Esophagus muscularis mucosa (tissue), 4 donors: ENCODE measurements at regions not wholly inside any gene's neighbourhood (a gene's known extent, or its start where the extent isn't known, plus 50 kb on each side); places are given as distances from the start of the nearest gene placed in this dataset.
"Not testable (repeated sequence)": the region's sequence is repeated elsewhere in the genome, so short reads cannot be mapped to it uniquely, and the experiment has no call there.

Experiments
- DNase-seq: peaks from one replicate; pipeline ENCODE4 v3.0.0-alpha.2; 2017; ENCODE audit errors: extremely low spot score
- H3K27ac ChIP-seq, 4 donors: fragments of 200-600 bp; sonication (generic); replicated peaks in 1 of 4; 1 replicate in 3 of 4; 2 replicates in 1 of 4; pipeline ENCODE4 v1.5.1; 2016 to 2019; ENCODE audit warnings: mild to moderate bottlenecking in 1 of 4
- H3K27me3 ChIP-seq, 4 donors: fragments of 200-600 bp; sonication (generic); one replicate each; pipeline versions ENCODE4 v1.5.1 to v1.6.0; 2016 to 2019
- H3K36me3 ChIP-seq, 4 donors: fragments of 200-600 bp; sonication (generic); one replicate each; pipeline ENCODE4 v1.5.1; 2016 to 2019
- H3K4me1 ChIP-seq, 4 donors: fragments of 200-600 bp; sonication (generic); one replicate each; pipeline ENCODE4 v1.5.1; 2016 to 2019
- H3K4me3 ChIP-seq, 4 donors: fragments of 200-600 bp; sonication (generic); 1 replicate in 2 of 4; 2 replicates in 2 of 4; pipeline ENCODE4 v1.5.1; 2016 to 2019; ENCODE audit warnings: mild to moderate bottlenecking in 4 of 4, moderate library complexity in 1 of 4
- H3K9me3 ChIP-seq, 4 donors: fragments of 200-600 bp; sonication (generic); 1 replicate in 3 of 4; 2 replicates in 1 of 4; pipeline ENCODE4 v1.5.1; 2016 to 2019
- CTCF ChIP-seq, 3 experiments: fragments of 200-600 bp in 2 of 3; fragments of 450-650 bp in 1 of 3; sonication (generic) in 2 of 3; IDR thresholded peaks; one replicate each; pipeline ENCODE4 v1.5.1; 2017 to 2019; ENCODE audit warnings: antibody characterized with exemption in 3 of 3, mild to moderate bottlenecking in 2 of 3, moderate library complexity in 1 of 3
- EP300 ChIP-seq: sonication (generic); formaldehyde crosslinking; IDR thresholded peaks from one replicate; pipeline ENCODE4 v1.6.1; 2017; ENCODE audit warnings: antibody characterized with exemption
- POLR2A ChIP-seq: fragments of 450-650 bp; IDR thresholded peaks from one replicate; pipeline ENCODE4 v1.6.1; 2017; ENCODE audit warnings: antibody characterized with exemption, moderate library complexity, mild to moderate bottlenecking, low read depth
- POLR2AphosphoS5 ChIP-seq, 2 donors: sonication (generic); formaldehyde crosslinking; IDR thresholded peaks; one replicate each; pipeline ENCODE4 v1.6.1; 2017; ENCODE audit warnings: antibody characterized with exemption in 2 of 2
- WGBS: methylation state at CpG from one replicate; pipeline ENCODE4 v1.1.5; 2018; 5-methylcytosine and 5-hydroxymethylcytosine counted together
- intact Hi-C: fragments of 100-400 bp; cut with DNase I; formaldehyde crosslinking; loops from one replicate; pipeline ENCODE4 v1.15.1; 2023

GRCh38 chr19:13691569-13692435 lies 72.5 kb upstream of the MRI1 start:
- intact Hi-C loops = no loop called here
- DNase-seq = no peak
- H3K4me3 ChIP-seq = no peak overlapping the region

GRCh38 chr19:13689085-13689484 lies 75.2 kb upstream of the MRI1 start:
- intact Hi-C loops = no loop called here
- Histone ChIP-seq H3K4me3 (no peak overlapping the region), H3K27ac (no peak overlapping the region), H3K4me1 (no peaks in the 10 kb centered on the region), H3K9me3 (no peaks in the 10 kb centered on the region), H3K36me3 (no peaks in the 10 kb centered on the region), H3K27me3 (peaks cover 0 to 20% (median 0%) of the 10 kb centered on the region in 4 donors)
- TF ChIP-seq POLR2AphosphoS5 (IDR thresholded peaks at IDR 0.05) = no peak
- no peak for TF ChIP-seq EP300
- TF ChIP-seq POLR2A = no peak
- TF ChIP-seq CTCF (IDR thresholded peaks at IDR 0.05) = no peak
- no peak for DNase-seq
- WGBS = 93% methylated on average over 3 of the region's 3 CpGs

More at GRCh38 chr19:13691569-13692435, 72.5 kb upstream of the MRI1 start:
- TF ChIP-seq POLR2A (no peak), POLR2AphosphoS5 (IDR thresholded peaks at IDR 0.05) (no peak), EP300 (no peak), CTCF (IDR thresholded peaks at IDR 0.05) (no peak)
- Histone ChIP-seq H3K9me3 (no peaks in the 10 kb centered on the region), H3K36me3 (no peaks in the 10 kb centered on the region), H3K27ac (no peak overlapping the region), H3K27me3 (peaks cover 0 to 21% (median 0%) of the 10 kb centered on the region in 4 donors), H3K4me1 (no peaks in the 10 kb centered on the region)
- 79% methylated on average over 7 of the region's 8 CpGs for WGBS

GRCh38 chr19:13684021-13684420 lies 80.3 kb upstream of the MRI1 start:
- Histone ChIP-seq H3K4me1 (no peaks in the 10 kb centered on the region), H3K27me3 (no peaks in the 10 kb centered on the region), H3K36me3 (no peaks in the 10 kb centered on the region), H3K4me3 (no peak overlapping the region), H3K27ac (no peak overlapping the region), H3K9me3 (peaks cover 0 to 22% (median 20%) of the 10 kb centered on the region in 4 donors)
- intact Hi-C loops = no loop called here
- TF ChIP-seq CTCF (IDR thresholded peaks at IDR 0.05) (no peak), POLR2A (no peak), POLR2AphosphoS5 (IDR thresholded peaks at IDR 0.05) (no peak), EP300 (no peak)
- 89% methylated on average over 1 of the region's 1 CpG for WGBS
- DNase-seq = no peak

- DNase-seq = no peak
- 62% methylated on average over 3 of the region's 3 CpGs for WGBS
- H3K27ac ChIP-seq = no peak overlapping the region
- no peaks in the 10 kb centered on the region for H3K4me1 ChIP-seq
- no peak for TF ChIP-seq CTCF (IDR thresholded peaks at IDR 0.05)
- TF ChIP-seq EP300 = no peak
- TF ChIP-seq POLR2AphosphoS5 (IDR thresholded peaks at IDR 0.05) = no peak
- TF ChIP-seq POLR2A = no peak
- no peaks in the 10 kb centered on the region for H3K27me3 ChIP-seq
- no peaks in the 10 kb centered on the region for H3K36me3 ChIP-seq
- peaks cover 0 to 26% (median 24%) of the 10 kb centered on the region in 4 donors for H3K9me3 ChIP-seq
- intact Hi-C loops = no loop called here
- H3K4me3 ChIP-seq = no peak overlapping the region
These were observed 82.8 kb upstream of the MRI1 start for GRCh38 chr19:13681509-13681908.

- H3K4me3 ChIP-seq, H3K4me1 ChIP-seq, intact Hi-C loops, DNase-seq, H3K27me3 ChIP-seq, H3K27ac ChIP-seq, H3K36me3 ChIP-seq: not testable (repeated sequence)
- peaks cover 0 to 26% (median 24%) of the 10 kb centered on the region in 4 donors for H3K9me3 ChIP-seq
- WGBS = 98% methylated on average over 7 of the region's 7 CpGs
These were observed 83.5 kb upstream of the MRI1 start for GRCh38 chr19:13680708-13681360.

- H3K36me3 ChIP-seq, H3K27ac ChIP-seq, H3K4me1 ChIP-seq, intact Hi-C loops, H3K27me3 ChIP-seq, DNase-seq, H3K4me3 ChIP-seq: not testable (repeated sequence)
- peaks cover 0 to 29% (median 25%) of the 10 kb centered on the region in 4 donors for H3K9me3 ChIP-seq
- 91% methylated on average over 5 of the region's 5 CpGs for WGBS
These were observed 87.4 kb upstream of the MRI1 start for GRCh38 chr19:13676967-13677366.

GRCh38 chr19:13672480-13673175 lies 91.7 kb upstream of the MRI1 start:
- H3K36me3 ChIP-seq, H3K9me3 ChIP-seq, H3K4me3 ChIP-seq, H3K27ac ChIP-seq, H3K27me3 ChIP-seq, intact Hi-C loops, H3K4me1 ChIP-seq, DNase-seq: not testable (repeated sequence)
- 96% methylated on average over 7 of the region's 7 CpGs for WGBS
